ENCODE measurements at regions not wholly inside any gene's neighbourhood (a gene's known extent, or its start where the extent isn't known, plus 50 kb on each side); places are given as distances from the start of the nearest gene placed in this dataset.

GRCh38 chr5:74468421-74468820 is 172.1 kb downstream of the ENC1 start:
- no peak for DNase-seq (ENCODE audit: low read depth)
- in situ Hi-C loops (cut with HindIII; ENCODE audit: low sequenced_read_pairs): no loop called here
- no peak overlapping the region for H3K4me3 ChIP-seq (ENCODE audit: low read depth, low read length)
- no peak for TF ChIP-seq CTCF (IDR thresholded peaks at IDR 0.05; ENCODE audit: low read depth, low read length, missing control alignments)

GRCh38 chr5:74465724-74466123 is 174.8 kb downstream of the ENC1 start:
- in situ Hi-C loops (cut with HindIII; ENCODE audit: low sequenced_read_pairs): no loop called here
- no peak for TF ChIP-seq CTCF (IDR thresholded peaks at IDR 0.05; ENCODE audit: low read depth, low read length, missing control alignments)
- DNase-seq (ENCODE audit: low read depth): no peak
- no peak overlapping the region for H3K4me3 ChIP-seq (ENCODE audit: low read depth, low read length)

GRCh38 chr5:74464512-74465209 is 175.9 kb downstream of the ENC1 start:
- no peak for TF ChIP-seq CTCF (IDR thresholded peaks at IDR 0.05; ENCODE audit: low read depth, low read length, missing control alignments)
- in situ Hi-C loops (cut with HindIII; ENCODE audit: low sequenced_read_pairs): no loop called here
- H3K4me3 ChIP-seq (ENCODE audit: low read depth, low read length): no peak overlapping the region
- DNase-seq (ENCODE audit: low read depth): no peak

GRCh38 chr5:74462356-74462755 is 178.2 kb downstream of the ENC1 start:
- no peak overlapping the region for H3K4me3 ChIP-seq (ENCODE audit: low read depth, low read length)
- in situ Hi-C loops (cut with HindIII; ENCODE audit: low sequenced_read_pairs): no loop called here
- DNase-seq (ENCODE audit: low read depth): no peak
- no peak for TF ChIP-seq CTCF (IDR thresholded peaks at IDR 0.05; ENCODE audit: low read depth, low read length, missing control alignments)

GRCh38 chr5:74461251-74461650 is 179.3 kb downstream of the ENC1 start:
- H3K4me3 ChIP-seq (ENCODE audit: low read depth, low read length): no peak overlapping the region
- in situ Hi-C loops (cut with HindIII; ENCODE audit: low sequenced_read_pairs): no loop called here
- DNase-seq (ENCODE audit: low read depth): no peak
- TF ChIP-seq CTCF (IDR thresholded peaks at IDR 0.05; ENCODE audit: low read depth, low read length, missing control alignments): no peak

- in situ Hi-C loops (cut with HindIII; ENCODE audit: low sequenced_read_pairs): no loop called here
- H3K4me3 ChIP-seq (ENCODE audit: low read depth, low read length): no peak overlapping the region
- peak; percentile 23 for DNase-seq (ENCODE audit: low read depth)
- no peak for TF ChIP-seq CTCF (IDR thresholded peaks at IDR 0.05; ENCODE audit: low read depth, low read length, missing control alignments)
Measured at GRCh38 chr5:74460694-74461093, 179.8 kb downstream of the ENC1 start.
